Ascending aorta (tissue), 2 donors: ENCODE measurements at regions not wholly inside any gene's neighbourhood (a gene's known extent, or its start where the extent isn't known, plus 50 kb on each side); places are given as distances from the start of the nearest gene placed in this dataset.

Source experiments
- DNase-seq, 2 donors: peaks; one replicate each; pipeline ENCODE4 v3.0.0-alpha.2; 2019; ENCODE audit warnings: low spot score in 2 of 2
- H3K27ac ChIP-seq, 2 donors: fragments of 200-600 bp; sonication (generic); one replicate each; pipeline ENCODE4 v1.5.1; 2016 to 2017; ENCODE audit warnings: mild to moderate bottlenecking in 1 of 2
- H3K27me3 ChIP-seq: fragments of 200-600 bp; sonication (generic); one replicate; pipeline ENCODE4 v1.5.1; 2017
- H3K36me3 ChIP-seq, 2 donors: fragments of 200-600 bp; sonication (generic); one replicate each; pipeline ENCODE4 v1.5.1; 2016
- H3K4me1 ChIP-seq, 2 donors: fragments of 200-600 bp; sonication (generic); one replicate each; pipeline ENCODE4 v1.5.1; 2016 to 2017; ENCODE audit warnings: mild to moderate bottlenecking in 1 of 2
- H3K4me3 ChIP-seq, 2 donors: fragments of 200-600 bp; sonication (generic); one replicate each; pipeline ENCODE4 v1.5.1; 2016 to 2017; ENCODE audit warnings: mild to moderate bottlenecking in 1 of 2
- H3K9me3 ChIP-seq, 2 donors: fragments of 200-600 bp; sonication (generic); one replicate each; pipeline ENCODE4 v1.5.1; 2016
- CTCF ChIP-seq, 3 experiments: fragments of 200-600 bp in 2 of 3; fragments of 450-650 bp in 1 of 3; sonication (generic) in 2 of 3; IDR thresholded peaks; one replicate each; pipeline ENCODE4 v1.5.1; 2016 to 2019; ENCODE audit warnings: antibody characterized with exemption in 3 of 3, mild to moderate bottlenecking in 1 of 3, moderate library complexity in 1 of 3
- intact Hi-C: fragments of 100-400 bp; cut with DNase I; formaldehyde crosslinking; loops from one replicate; pipeline ENCODE4 v1.15.1; 2023

DNA sequence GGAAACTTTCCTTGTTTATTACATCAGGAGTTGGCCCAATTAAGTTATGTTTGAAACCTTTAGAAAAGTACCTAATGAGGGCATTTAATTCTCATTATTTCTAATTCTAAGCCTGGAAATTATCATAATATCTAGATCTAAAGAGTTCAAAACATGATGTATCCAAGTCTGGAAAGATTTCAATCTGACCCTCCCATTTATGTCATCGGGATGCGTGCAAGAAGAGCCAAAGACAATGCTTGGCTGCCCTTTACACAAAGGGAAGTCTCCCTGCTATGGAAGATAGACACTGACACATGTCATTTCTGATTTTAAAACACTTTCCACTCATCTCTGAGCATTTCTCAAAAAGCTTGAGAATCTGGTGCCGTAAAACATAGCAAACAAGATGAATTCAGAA, 222.4 kb downstream of the ANTXR2 start:
- Histone ChIP-seq H3K9me3 (no peaks in the 10 kb centered on the region), H3K27me3 (no peaks in the 10 kb centered on the region), H3K4me3 (no peak overlapping the region), H3K4me1 (no peaks in the 10 kb centered on the region), H3K36me3 (no peaks in the 10 kb centered on the region), H3K27ac (no peak overlapping the region)
- no peak for DNase-seq
- no peak for TF ChIP-seq CTCF (IDR thresholded peaks at IDR 0.05)
- intact Hi-C loops: no loop called here

DNA sequence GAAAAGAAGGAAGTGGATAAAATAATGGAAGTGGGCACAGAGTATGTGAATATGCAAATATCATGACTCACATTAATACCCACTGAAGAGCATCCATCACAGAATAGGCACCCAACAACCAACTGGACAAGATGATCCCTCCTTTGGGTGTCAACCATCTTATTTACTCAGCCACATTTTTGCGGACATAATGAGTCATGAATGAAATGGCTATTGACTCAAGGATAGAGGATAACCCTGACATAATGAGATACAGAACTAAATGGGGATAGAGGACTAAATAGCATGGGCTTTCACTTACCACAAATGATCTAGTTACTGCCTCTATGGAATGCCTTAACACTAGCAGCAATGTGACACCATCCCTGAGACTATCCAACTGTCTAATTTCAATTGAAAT, 224.7 kb downstream of the ANTXR2 start:
- no peak for TF ChIP-seq CTCF (IDR thresholded peaks at IDR 0.05)
- Histone ChIP-seq H3K4me1 (no peaks in the 10 kb centered on the region), H3K4me3 (no peak overlapping the region), H3K9me3 (peaks cover 0 to 10% of the 10 kb centered on the region in 2 donors), H3K36me3 (no peaks in the 10 kb centered on the region), H3K27ac (no peak overlapping the region), H3K27me3 (no peaks in the 10 kb centered on the region)
- no peak for DNase-seq
- intact Hi-C loops: no loop called here

DNA sequence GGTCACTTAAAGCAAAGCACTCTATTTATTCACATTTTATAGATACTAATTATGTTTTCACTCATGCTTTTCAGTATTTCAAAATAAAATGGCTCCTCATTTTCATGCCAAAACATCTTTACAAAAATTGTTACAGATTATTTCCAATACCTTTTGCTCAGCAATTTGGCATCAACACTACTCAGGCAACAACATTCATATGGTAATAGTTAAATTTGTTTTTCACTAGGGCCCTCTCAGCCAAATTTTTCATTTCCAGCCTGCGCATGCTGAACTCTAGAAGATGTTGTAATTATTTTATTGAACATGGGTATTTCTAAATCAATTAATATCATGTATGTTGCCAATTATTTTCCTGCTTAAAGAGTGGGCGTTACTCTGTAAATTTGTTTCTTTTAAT, 225.6 kb downstream of the ANTXR2 start:
- intact Hi-C loops: no loop called here
- Histone ChIP-seq H3K4me1 (no peaks in the 10 kb centered on the region), H3K9me3 (peaks cover 0 to 19% of the 10 kb centered on the region in 2 donors), H3K27ac (no peak overlapping the region), H3K27me3 (no peaks in the 10 kb centered on the region), H3K36me3 (no peaks in the 10 kb centered on the region), H3K4me3 (no peak overlapping the region)
- no peak for DNase-seq
- no peak for TF ChIP-seq CTCF (IDR thresholded peaks at IDR 0.05)

DNA sequence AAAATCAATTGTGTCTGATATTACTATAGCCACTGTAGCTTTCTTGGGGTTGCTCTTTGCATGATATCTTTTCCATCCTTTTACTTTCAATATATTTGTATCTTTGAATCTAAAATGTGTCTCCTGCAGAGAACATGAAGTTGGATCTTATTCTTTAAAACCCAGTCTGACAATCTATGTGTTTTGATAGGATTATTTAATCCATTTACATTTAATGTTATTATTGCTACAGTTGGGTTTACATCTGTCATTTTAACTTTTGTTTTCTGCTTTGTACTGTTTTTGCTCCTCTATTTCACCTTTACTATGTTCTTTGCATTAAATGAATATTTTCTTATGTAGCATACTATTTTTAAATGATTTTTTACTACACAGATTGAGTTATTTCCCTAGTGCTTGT, 230.9 kb downstream of the ANTXR2 start:
- Histone ChIP-seq H3K36me3 (no peaks in the 10 kb centered on the region), H3K27me3 (no peaks in the 10 kb centered on the region), H3K4me3 (no peak overlapping the region), H3K27ac (no peak overlapping the region), H3K9me3 (peaks cover 0 to 42% of the 10 kb centered on the region in 2 donors), H3K4me1 (no peaks in the 10 kb centered on the region)
- intact Hi-C loops: no loop called here
- no peak for TF ChIP-seq CTCF (IDR thresholded peaks at IDR 0.05)
- no peak for DNase-seq

DNA sequence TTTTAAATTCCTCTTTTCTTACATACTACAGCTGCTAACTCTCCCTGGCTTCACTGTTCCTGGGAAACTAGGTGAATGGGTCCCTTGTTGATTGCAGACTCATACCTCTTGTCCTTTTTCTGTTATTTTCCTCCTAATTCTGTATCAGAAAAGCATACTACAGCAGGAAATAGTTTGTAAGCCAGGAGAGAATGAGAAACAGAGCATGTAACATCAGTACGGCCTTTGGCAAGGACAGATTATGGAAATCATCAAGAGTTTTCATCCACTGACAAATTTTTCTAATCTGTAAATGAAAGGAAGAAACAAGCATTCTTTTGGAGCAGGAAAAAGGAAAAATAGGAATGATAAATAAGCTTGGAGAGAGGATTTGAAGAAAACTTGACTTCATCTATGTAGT, 239.2 kb downstream of the ANTXR2 start:
- Histone ChIP-seq H3K9me3 (peaks cover 0 to 14% of the 10 kb centered on the region in 2 donors), H3K36me3 (no peaks in the 10 kb centered on the region), H3K27me3 (no peaks in the 10 kb centered on the region), H3K27ac (no peak overlapping the region), H3K4me1 (no peaks in the 10 kb centered on the region), H3K4me3 (no peak overlapping the region)
- DNase-seq: no peak
- no peak for TF ChIP-seq CTCF (IDR thresholded peaks at IDR 0.05)
- intact Hi-C loops: no loop called here
